Hepatocyte (in vitro differentiated cells): ENCODE measurements at regions not wholly inside any gene's neighbourhood (a gene's known extent, or its start where the extent isn't known, plus 50 kb on each side); places are given as distances from the start of the nearest gene placed in this dataset.

Source experiments
- EZH2phosphoT487 ChIP-seq: fragments of 200-600 bp; sonication (generic); IDR thresholded peaks from one replicate; pipeline ENCODE4 v1.6.1; 2018; ENCODE audit warnings: antibody characterized with exemption, mild to moderate bottlenecking, low read depth, moderate library complexity; ENCODE audit not compliant: unreplicated experiment, severe bottlenecking
- TF ChIP-seq, protein P1 (sequence below): fragments of 200-600 bp; sonication (generic); IDR thresholded peaks from 2 replicates; pipeline ENCODE4 v1.5.1; 2016; ENCODE audit warnings: antibody characterized with exemption, mild to moderate bottlenecking; ENCODE audit not compliant: poor library complexity

DNA sequence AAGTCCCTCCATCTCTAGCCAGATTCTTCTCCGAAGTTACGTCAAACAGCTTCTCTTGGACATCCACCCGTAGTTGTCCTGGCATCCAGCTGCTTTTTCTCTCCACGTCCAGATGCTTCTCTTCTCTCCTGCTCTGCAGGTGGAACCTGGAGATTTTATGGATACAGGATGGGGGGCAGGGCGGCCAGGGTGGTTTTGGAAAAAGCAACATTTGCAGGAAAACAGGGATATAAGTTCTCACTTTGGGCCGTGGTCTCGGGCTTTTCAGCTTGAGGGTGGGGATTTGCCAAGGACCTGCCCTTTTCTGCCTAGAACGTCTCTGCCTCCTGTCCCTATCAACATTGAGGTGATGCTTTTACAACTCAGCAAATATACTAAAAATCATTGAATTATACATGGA lies 1941.6 kb upstream of the C9orf72 start:
- TF ChIP-seq, protein P1, sequence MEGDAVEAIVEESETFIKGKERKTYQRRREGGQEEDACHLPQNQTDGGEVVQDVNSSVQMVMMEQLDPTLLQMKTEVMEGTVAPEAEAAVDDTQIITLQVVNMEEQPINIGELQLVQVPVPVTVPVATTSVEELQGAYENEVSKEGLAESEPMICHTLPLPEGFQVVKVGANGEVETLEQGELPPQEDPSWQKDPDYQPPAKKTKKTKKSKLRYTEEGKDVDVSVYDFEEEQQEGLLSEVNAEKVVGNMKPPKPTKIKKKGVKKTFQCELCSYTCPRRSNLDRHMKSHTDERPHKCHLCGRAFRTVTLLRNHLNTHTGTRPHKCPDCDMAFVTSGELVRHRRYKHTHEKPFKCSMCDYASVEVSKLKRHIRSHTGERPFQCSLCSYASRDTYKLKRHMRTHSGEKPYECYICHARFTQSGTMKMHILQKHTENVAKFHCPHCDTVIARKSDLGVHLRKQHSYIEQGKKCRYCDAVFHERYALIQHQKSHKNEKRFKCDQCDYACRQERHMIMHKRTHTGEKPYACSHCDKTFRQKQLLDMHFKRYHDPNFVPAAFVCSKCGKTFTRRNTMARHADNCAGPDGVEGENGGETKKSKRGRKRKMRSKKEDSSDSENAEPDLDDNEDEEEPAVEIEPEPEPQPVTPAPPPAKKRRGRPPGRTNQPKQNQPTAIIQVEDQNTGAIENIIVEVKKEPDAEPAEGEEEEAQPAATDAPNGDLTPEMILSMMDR = no peak
- no peak for TF ChIP-seq EZH2phosphoT487
